WTC11 (cell line): ENCODE measurements at regions not wholly inside any gene's neighbourhood (a gene's known extent, or its start where the extent isn't known, plus 50 kb on each side); places are given as distances from the start of the nearest gene placed in this dataset.

Experiments used
- E2F4 ChIP-seq: sonication (generic); formaldehyde crosslinking; IDR thresholded peaks from 2 replicates; pipeline ENCODE4 v1.8.1; 2022; ENCODE audit warnings: low read depth, mild to moderate bottlenecking, moderate library complexity, missing genetic modification reagents, borderline replicate concordance
- HMGXB4 ChIP-seq: sonication (generic); formaldehyde crosslinking; IDR thresholded peaks from 2 replicates; pipeline ENCODE4 v1.8.1; 2023; ENCODE audit warnings: mild to moderate bottlenecking, moderate library complexity, missing genetic modification reagents
- IRF2 ChIP-seq: sonication (generic); formaldehyde crosslinking; IDR thresholded peaks from 2 replicates; pipeline ENCODE4 v1.8.0; 2022; ENCODE audit warnings: low read depth, missing genetic modification reagents, borderline replicate concordance
- NFYB ChIP-seq: sonication (generic); formaldehyde crosslinking; conservative IDR thresholded peaks from 2 replicates; pipeline ENCODE4 v1.8.0; 2022; ENCODE audit warnings: low read depth, missing genetic modification reagents
- RORB ChIP-seq: fragments of 250-450 bp; sonication (Bioruptor Pico); IDR thresholded peaks from 2 replicates; pipeline ENCODE4 v1.9.0; 2021; ENCODE audit warnings: mild to moderate bottlenecking
- ZNF512 ChIP-seq: sonication (generic); formaldehyde crosslinking; IDR thresholded peaks from 2 replicates; pipeline ENCODE4 v1.8.1; 2022; ENCODE audit warnings: missing genetic modification reagents, borderline replicate concordance

DNA sequence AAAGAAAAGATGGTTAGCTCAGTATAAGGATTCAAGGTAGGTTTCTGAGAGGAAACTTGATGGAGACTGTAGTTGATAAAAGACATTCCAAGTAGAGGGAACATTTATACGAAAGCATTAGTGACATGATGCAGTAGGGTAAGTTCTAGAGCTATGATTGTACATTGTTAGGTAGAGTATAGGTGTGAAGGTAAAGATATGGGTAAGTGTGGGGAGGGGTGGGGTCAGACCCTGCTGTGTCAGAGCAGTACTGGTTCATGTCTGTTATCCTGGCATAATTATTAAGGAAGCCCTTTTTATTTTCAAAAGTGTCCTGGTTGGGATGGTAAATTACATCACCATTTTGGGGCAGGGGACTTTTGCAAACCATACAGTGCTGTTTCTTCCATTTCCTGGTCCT lies 635.8 kb downstream of the COL12A1 start:
- TF ChIP-seq NFYB (CRISPR knock-in tag): no peak
- no peak for TF ChIP-seq HMGXB4 (CRISPR knock-in tag)
- no peak for TF ChIP-seq IRF2 (CRISPR knock-in tag)
- TF ChIP-seq ZNF512 (CRISPR knock-in tag): no peak
- no peak for TF ChIP-seq E2F4 (CRISPR knock-in tag)
- no peak for TF ChIP-seq RORB (CRISPR knock-in tag)
